HFFc6 (cell line): ENCODE measurements at regions not wholly inside any gene's neighbourhood (a gene's known extent, or its start where the extent isn't known, plus 50 kb on each side); places are given as distances from the start of the nearest gene placed in this dataset.

Source experiments
- DNase-seq: peaks from one replicate; pipeline ENCODE4 v3.0.0-alpha.2; 2018
- H3K27ac Mint-ChIP-seq: 2 replicates; pipeline ENCODE4 v1.8.0; 2020; ENCODE audit warnings: mild to moderate bottlenecking, mixed read lengths
- H3K27me3 Mint-ChIP-seq: 2 replicates; pipeline ENCODE4 v1.8.0; 2021; ENCODE audit warnings: mild to moderate bottlenecking, moderate library complexity, mixed read lengths; ENCODE audit not compliant: insufficient read depth
- H3K36me3 Mint-ChIP-seq: 2 replicates; pipeline ENCODE4 v1.8.0; 2021; ENCODE audit warnings: low read depth, mixed read lengths
- H3K4me1 Mint-ChIP-seq: 2 replicates; pipeline ENCODE4 v1.8.0; 2020; ENCODE audit warnings: low read depth, mixed read lengths
- H3K4me3 Mint-ChIP-seq: 2 replicates; pipeline ENCODE4 v1.8.0; 2020; ENCODE audit warnings: mild to moderate bottlenecking, moderate library complexity, mixed read lengths
- H3K9me3 Mint-ChIP-seq: 2 replicates; pipeline ENCODE4 v1.8.0; 2020; ENCODE audit warnings: mild to moderate bottlenecking, mixed read lengths
- TF ChIP-seq, protein P1 (sequence below): fragments of 200-600 bp; sonication (generic); IDR thresholded peaks from 2 replicates; pipeline ENCODE4 v1.5.0; 2021; ENCODE audit warnings: antibody characterized with exemption, mild to moderate bottlenecking

DNA sequence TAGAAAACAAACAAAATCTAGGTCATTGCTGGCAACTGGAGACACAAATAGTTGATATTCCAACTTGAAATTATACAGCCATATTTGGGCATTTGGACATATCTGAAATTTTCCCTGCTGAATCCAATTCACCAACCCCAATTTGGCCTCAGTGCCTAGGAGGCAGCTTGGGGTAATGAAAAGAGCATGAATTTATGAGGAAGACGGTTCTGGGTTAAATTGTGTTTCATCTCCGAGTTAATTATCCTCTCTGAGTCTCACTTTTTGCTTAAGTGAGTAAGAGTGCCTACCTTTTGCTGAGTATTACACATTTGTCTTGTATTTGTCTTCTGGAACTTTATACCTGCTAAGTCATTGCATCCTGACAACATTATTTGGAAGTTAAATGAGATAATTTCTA lies 1906.8 kb upstream of the PIK3C3 start:
- Mint-ChIP-seq H3K4me3 (no peak overlapping the region), H3K9me3 (peaks cover 9% of the 10 kb centered on the region), H3K4me1 (no peaks in the 10 kb centered on the region), H3K27ac (no peak overlapping the region), H3K27me3 (no peaks in the 10 kb centered on the region; the same call in 1 of the 2 replicates), H3K36me3 (no peaks in the 10 kb centered on the region)
- DNase-seq = no peak
- TF ChIP-seq, protein P1, sequence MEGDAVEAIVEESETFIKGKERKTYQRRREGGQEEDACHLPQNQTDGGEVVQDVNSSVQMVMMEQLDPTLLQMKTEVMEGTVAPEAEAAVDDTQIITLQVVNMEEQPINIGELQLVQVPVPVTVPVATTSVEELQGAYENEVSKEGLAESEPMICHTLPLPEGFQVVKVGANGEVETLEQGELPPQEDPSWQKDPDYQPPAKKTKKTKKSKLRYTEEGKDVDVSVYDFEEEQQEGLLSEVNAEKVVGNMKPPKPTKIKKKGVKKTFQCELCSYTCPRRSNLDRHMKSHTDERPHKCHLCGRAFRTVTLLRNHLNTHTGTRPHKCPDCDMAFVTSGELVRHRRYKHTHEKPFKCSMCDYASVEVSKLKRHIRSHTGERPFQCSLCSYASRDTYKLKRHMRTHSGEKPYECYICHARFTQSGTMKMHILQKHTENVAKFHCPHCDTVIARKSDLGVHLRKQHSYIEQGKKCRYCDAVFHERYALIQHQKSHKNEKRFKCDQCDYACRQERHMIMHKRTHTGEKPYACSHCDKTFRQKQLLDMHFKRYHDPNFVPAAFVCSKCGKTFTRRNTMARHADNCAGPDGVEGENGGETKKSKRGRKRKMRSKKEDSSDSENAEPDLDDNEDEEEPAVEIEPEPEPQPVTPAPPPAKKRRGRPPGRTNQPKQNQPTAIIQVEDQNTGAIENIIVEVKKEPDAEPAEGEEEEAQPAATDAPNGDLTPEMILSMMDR = no peak

DNA sequence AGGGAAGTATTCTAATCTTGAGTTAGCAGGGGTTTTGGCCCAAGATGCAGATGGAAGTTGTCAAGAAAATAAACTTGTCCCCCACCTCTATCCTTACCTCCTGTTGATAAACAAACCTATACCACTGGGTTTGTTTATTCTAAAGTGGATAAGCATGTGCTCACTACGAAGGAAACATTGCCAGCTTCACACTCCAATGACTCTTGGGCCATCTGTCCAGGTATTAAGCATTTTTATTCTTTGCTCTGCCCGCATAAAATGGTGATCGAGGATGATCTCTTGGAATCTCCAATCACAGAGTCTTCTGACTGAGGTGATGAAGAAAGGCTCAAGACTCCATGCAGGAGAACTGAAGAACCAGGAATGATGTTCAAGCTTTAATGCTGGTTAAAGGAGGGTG lies 1908.4 kb upstream of the PIK3C3 start:
- H3K27me3 Mint-ChIP-seq = no peaks in the 10 kb centered on the region; the same call in 1 of the 2 replicates
- H3K4me3 Mint-ChIP-seq = no peak overlapping the region
- DNase-seq = no peak
- H3K27ac Mint-ChIP-seq = no peak overlapping the region
- TF ChIP-seq, protein P1 = no peak
- no peaks in the 10 kb centered on the region for H3K36me3 Mint-ChIP-seq
- peaks cover 9% of the 10 kb centered on the region for H3K9me3 Mint-ChIP-seq
- H3K4me1 Mint-ChIP-seq = no peaks in the 10 kb centered on the region

DNA sequence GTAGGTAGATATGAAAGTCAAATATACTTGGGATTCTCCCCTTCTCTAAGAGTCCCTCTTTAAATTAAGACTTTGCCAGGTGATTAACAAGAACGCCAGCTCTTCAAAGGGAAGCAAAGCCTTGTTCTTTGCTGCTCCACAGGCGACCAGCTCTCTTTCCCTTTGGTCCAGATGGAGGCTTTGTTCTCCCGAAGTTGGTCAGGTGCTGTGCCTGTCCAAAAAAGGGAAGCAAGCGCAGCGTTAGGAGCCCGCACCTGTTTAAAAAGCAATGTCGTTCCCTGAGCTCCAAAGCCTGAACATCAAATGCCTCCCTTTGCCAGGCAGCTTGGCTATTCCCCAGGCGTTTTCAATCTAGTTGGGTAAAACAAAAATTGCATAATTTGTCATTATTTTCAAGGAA lies 1913.1 kb upstream of the PIK3C3 start:
- TF ChIP-seq, protein P1 = no peak
- Mint-ChIP-seq H3K9me3 (peaks cover 23% of the 10 kb centered on the region), H3K4me1 (no peaks in the 10 kb centered on the region), H3K4me3 (no peak overlapping the region), H3K27me3 (no peaks in the 10 kb centered on the region; the same call in 1 of the 2 replicates), H3K27ac (no peak overlapping the region), H3K36me3 (no peaks in the 10 kb centered on the region)
- DNase-seq = no peak

DNA sequence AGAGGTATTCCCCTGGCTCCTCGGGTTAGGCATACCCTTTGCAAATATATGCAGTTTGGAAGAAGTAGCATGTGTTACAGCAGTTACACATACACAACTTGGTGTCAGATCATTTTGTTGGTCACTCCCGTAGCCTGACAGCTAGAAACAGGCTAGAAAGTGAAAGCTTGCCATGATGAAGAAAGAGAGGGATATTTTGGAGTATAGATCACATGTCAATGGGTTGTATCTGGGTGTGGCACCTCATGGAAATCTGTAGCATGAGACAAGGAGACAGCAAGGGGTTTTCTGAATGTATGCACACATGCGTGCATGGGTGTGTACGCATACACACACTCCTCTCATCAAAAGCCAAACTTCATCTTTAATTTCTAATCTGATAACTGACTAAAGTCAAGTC lies 1914.5 kb upstream of the PIK3C3 start:
- no peak for DNase-seq
- H3K4me3 Mint-ChIP-seq = no peak overlapping the region
- H3K36me3 Mint-ChIP-seq = no peaks in the 10 kb centered on the region
- no peaks in the 10 kb centered on the region; the same call in 1 of the 2 replicates for H3K27me3 Mint-ChIP-seq
- H3K27ac Mint-ChIP-seq = no peak overlapping the region
- TF ChIP-seq, protein P1 = no peak
- peaks cover 16% of the 10 kb centered on the region; the same call in 1 of the 2 replicates for H3K9me3 Mint-ChIP-seq
- H3K4me1 Mint-ChIP-seq = no peaks in the 10 kb centered on the region

DNA sequence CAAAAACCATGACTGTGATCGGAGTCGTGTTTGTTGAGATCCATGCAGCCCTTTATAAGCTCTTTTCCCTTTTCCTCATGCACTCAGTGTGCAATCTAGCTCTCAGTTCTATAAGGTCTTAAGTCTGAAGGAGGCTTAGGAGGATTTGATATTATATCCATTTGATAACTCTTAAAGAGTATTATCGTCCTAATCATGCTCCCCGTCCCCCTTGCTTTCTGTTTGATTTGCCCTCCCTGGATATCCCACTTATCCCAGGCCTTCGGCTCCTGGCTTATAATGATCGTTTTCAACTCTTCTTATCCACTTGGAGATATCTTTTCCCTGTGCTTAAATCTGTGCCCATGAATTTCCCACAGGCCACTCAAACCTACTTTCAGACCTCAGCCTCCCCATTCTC lies 1917.7 kb upstream of the PIK3C3 start:
- no peaks in the 10 kb centered on the region for H3K36me3 Mint-ChIP-seq
- no peaks in the 10 kb centered on the region; the same call in 1 of the 2 replicates for H3K27me3 Mint-ChIP-seq
- H3K27ac Mint-ChIP-seq = no peak overlapping the region
- TF ChIP-seq, protein P1 = no peak
- DNase-seq = no peak
- H3K9me3 Mint-ChIP-seq = peaks cover 14% of the 10 kb centered on the region; the same call in 1 of the 2 replicates
- H3K4me3 Mint-ChIP-seq = no peak overlapping the region
- H3K4me1 Mint-ChIP-seq = no peaks in the 10 kb centered on the region

DNA sequence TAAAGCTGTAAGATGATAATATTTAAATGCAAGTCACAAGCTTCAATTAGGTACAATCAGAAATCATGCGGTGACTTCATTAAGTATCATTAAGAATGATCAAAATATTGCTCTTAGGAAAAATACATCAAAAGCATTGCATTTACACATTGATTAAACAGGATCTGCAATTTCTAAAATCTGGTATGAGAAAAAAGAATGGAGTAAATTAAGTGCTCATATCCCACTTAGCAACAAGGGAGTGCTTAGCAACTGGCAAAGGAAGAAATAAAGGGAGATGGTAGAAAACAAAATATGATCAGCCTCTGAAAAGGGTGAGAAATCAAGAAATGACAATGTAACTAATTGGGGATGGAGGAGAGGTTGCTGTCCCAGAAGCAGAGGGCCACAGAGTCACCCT lies 1918.2 kb upstream of the PIK3C3 start:
- H3K36me3 Mint-ChIP-seq = no peaks in the 10 kb centered on the region
- no peaks in the 10 kb centered on the region for H3K4me1 Mint-ChIP-seq
- TF ChIP-seq, protein P1 = no peak
- H3K4me3 Mint-ChIP-seq = no peak overlapping the region
- no peaks in the 10 kb centered on the region; the same call in 1 of the 2 replicates for H3K27me3 Mint-ChIP-seq
- H3K9me3 Mint-ChIP-seq = peaks cover 14% of the 10 kb centered on the region; the same call in 1 of the 2 replicates
- H3K27ac Mint-ChIP-seq = no peak overlapping the region
- no peak for DNase-seq
